GM21526 (cell line): ENCODE measurements at regions not wholly inside any gene's neighbourhood (a gene's known extent, or its start where the extent isn't known, plus 50 kb on each side); places are given as distances from the start of the nearest gene placed in this dataset.
"Not testable (repeated sequence)": the region's sequence is repeated elsewhere in the genome, so short reads cannot be mapped to it uniquely, and the experiment has no call there.

ENCODE experiments used
- ATAC-seq: cut with Tn5 transposase; IDR thresholded peaks from one replicate; pipeline ENCODE4 v1.9.1; 2021; ENCODE audit warnings: moderate library complexity; ENCODE audit not compliant: unreplicated experiment, low FRiP score

DNA sequence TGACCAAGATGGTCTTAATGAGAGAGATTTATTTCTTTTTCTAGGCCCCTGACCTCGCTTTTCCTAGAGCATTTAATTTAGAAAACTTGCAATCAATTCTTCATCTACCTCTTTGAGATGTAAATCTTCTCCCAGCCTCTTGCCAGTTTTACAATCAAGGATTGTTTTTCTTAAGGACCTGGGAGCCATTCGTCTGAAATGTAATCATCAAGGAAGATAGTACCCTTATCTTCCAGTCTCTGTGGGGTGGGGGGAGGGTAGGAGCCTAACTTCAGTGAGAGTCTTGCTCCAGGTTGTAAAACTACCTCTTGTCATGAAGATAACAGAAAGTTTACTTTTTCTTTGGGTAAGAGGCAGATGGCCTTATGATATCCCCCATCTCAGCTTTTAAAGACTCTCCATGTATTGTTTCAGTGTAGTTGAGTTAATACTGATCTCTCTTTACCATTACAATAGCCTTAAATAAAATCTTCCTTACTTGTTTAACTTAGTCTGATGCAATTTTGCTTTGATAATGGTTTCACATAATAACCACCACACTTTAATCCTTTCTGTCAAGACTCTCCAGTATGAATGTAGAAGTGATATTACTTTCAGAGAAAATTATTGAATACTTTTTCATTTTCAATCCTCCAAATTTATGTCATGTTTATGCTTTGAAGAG is 110.2 kb upstream of the CPHXL start:
- ATAC-seq = no peak

DNA sequence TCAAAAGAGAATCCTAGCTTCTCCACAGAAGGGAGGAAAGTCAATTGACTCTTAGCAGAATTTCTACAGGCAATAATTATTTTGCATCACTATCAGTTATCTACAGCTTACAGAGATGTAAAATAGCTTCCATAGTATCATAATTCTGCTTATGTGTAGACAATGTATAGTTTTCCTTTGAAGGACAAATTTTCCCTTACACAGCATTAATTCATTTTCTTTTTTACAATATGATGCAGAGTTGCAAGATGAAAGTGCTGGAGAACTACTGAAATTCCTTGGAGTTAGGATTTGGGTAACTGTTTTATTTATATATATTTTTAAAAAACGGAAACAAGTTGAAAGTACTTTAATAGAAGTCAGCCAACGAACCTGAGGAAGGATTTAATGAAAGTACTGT is 111.0 kb upstream of the CPHXL start:
- no peak for ATAC-seq

GRCh38 chr16:75837681-75838080 is 111.4 kb upstream of the CPHXL start:
- ATAC-seq = no peak

GRCh38 chr16:75841517-75841916 is 115.2 kb upstream of the CPHXL start:
- no peak for ATAC-seq

DNA sequence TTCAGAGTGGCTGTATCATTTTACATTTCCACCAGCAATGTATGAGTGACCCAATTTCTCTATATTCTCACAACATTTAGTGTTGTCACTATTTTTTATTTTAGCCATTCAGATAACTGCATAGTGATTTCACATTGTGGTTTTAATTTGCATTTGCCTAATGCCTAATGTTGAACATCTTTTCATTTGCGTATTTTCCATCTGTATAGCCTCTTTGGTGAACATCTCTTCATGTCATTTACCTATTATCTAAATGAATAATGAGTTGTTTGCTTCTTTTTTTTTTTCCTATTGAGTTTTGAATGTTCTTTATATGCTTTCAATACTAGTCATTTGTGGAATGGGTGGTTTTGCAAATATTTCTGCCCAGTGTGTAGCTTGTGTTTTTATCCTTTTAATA is 120.9 kb upstream of the CPHXL start:
- no peak for ATAC-seq

DNA sequence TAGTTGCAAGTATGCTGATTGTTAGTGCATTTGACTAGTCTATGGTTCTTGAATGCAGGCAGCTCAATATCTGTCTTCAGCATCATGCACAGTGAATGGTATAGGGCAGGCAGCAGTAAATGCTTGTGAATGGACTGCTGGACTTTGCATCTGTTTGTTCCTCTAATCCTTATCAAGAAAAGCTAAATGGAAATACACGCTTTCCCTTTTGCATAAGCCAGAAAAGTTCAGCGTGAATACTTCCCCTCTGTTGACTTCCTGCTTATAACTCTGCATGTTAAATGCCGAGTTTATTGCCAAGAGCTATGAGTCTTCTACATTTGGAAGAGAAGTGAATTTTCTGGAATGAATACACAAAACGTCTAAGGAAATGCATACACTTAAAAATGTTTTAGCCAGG is 127.9 kb upstream of the CPHXL start:
- no peak for ATAC-seq

- no peak for ATAC-seq
Measured at GRCh38 chr16:75860326-75861053, 134.2 kb upstream of the CPHXL start.

DNA sequence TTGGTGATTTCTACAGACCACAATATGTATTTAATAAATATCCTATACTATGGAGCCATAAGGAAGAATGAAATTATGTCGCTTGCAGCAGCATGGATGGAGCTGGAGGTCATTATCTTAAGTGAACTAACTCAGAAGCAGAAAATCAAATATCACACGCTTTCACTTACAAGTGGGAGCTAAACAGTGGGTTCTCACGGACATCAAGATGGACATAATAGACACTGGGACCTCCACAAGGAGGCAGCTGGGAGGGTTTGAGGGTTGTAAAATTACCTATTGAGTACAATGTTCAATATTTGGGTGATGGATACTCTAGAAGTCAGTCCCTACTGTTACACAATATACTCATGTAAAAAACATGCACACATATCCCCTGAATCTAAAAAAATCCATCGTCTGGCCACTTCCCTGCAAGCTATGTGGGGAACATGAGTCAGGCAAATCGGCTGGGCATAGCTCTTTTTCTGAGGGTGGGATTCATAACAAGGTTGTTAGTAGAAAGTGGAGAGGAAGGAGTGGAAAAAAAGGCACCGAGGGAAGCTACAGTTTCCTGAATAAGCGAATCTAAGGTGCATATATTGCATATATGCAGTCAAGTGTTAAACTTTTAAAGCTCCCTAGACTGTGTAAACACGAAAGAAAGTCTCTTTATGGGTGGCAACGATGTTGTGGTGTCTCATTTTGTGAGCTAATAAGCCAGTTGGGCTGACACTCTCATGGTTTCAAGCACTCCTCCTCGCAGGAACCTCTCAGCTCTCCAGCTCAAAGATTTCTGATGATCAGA is 135.2 kb upstream of the CPHXL start:
- no peak for ATAC-seq

- ATAC-seq = no peak
Measured at GRCh38 chr16:75862098-75862386, 135.8 kb upstream of the CPHXL start.

GRCh38 chr16:75864243-75864642 is 138.0 kb upstream of the CPHXL start:
- ATAC-seq = no peak

- ATAC-seq = no peak
Measured at GRCh38 chr16:75865736-75866135, 139.4 kb upstream of the CPHXL start.

DNA sequence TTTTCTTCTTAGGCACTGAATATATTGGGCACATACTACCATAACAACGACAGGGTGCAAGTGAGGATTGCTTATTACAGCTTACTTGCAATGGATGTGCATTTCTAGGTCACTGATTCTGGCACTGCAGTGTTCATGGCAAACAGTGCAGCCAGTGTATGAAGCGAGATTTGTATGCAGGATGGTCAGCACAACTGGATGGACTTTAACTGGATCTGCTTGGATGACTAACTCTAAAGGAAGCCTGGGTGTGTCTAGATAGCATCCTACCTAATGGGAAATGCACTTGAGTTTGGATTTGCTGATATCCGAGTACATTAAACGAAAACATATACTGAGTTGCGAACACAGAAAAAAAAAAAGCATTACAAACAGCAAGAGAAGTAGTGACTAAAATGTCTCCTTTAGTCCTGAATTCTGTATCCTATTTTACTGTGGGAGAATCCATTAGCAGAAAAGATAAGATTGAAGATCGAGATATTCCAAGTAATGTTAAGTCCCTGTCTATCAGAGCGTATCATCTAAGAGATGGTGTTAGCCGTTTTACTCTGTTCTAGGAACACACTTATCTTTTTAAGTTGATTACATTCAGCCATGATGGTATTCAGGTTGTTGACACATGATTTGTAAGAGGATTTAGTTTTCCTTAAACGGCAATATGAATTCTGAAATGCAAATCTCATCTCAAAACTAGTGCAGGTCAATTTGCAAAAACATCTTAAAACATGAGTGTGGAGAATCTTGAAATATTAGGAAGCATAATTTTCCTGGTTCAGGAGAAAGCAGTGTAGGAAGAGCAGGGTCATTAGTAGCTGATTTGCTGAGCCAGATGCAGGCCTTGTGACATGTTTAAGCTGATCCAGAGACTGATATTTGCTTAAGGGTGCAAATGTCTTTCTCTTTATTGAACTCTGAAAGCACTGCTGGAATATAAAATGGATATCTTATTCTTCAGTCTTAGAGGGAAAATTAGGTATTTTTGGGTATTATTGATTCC is 142.6 kb upstream of the CPHXL start:
- ATAC-seq = no peak

DNA sequence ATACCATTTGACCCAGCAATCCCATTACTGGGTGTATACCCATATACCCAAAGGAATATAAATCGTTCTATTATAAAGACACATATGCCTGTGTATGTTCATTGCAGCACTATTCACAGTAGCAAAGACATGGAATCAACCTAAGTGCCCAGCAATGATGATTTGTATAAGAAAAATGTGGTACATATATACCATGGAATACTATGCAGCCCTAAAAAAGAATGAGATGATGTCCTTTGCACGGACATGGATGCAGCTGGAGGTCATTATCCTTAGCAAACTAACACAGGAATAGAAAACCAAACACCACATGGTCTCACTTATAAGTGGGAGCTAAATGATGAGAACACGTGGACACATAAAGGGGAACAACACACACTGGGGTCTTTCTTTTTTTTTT is 155.0 kb upstream of the CPHXL start:
- not testable (repeated sequence) for ATAC-seq

GRCh38 chr16:75899163-75899562 is 172.9 kb upstream of the CPHXL start:
- ATAC-seq = no peak

GRCh38 chr16:75908331-75909117 is 182.2 kb upstream of the CPHXL start:
- ATAC-seq = no peak

DNA sequence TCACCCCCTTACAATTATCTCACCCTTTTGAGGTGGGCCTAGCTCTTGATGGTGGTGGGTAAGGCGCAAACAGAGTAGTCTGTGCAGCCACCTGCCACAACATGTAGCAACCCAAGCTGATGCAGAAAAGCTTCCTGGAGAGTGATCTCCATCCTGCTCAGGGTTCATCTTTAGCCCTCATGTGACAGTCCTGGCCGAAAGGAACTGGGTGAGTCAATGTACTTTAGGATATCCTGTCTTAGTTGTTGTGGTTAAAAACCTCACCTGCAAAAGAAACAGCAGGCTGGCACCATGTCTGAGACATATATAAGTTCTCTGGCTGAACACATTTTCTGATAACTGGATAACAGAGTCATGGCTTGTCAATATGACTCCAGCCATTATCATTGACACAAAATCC is 183.5 kb upstream of the CPHXL start:
- ATAC-seq = no peak

DNA sequence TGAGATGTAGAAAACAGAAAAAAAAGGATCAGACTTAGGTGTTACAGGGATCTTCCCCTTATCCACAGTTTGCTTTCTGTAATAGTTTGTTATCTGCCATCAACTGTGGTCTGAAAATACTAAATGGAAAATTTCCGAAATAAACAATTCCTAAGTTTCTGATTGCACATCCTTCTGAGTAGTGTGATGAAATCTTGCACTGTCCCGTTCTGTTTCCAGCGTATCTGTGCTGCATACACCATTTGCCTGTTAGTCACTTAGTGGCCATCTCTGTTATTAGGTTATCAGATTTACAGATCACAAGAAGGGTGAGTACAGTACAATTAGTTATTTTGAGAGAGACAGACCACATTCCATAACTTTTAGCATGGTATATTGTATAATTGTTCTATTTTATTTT is 185.6 kb upstream of the CPHXL start:
- ATAC-seq = no peak

GRCh38 chr16:75913958-75914357 is 187.7 kb upstream of the CPHXL start:
- no peak for ATAC-seq

DNA sequence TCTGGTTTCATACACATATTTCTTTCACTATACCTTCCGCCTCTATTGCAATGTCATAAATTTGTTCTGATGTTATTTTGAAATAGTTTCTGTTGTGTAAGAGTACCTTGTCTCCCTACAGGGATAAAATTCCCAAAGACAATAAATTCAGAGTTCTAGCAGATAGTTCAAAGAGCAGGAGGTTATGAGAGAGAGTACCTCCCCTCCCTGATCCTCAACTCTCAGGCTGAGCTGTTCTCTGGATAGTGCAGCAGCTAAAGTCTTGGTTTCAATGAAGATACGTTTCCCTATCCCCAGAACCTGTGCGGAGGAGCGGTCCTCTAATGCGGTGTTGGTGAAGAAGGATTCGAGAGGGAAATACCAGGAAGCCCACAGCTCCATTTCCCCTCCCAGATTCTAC is 190.2 kb upstream of the CPHXL start:
- ATAC-seq = no peak

GRCh38 chr16:75918109-75918508 is 191.8 kb upstream of the CPHXL start:
- no peak for ATAC-seq
